NCI-H2081 (cell line): ENCODE measurements at regions not wholly inside any gene's neighbourhood (a gene's known extent, or its start where the extent isn't known, plus 50 kb on each side); places are given as distances from the start of the nearest gene placed in this dataset.
"Not testable (repeated sequence)": the region's sequence is repeated elsewhere in the genome, so short reads cannot be mapped to it uniquely, and the experiment has no call there.

ENCODE experiments used
- DNase-seq, 2 experiments: peaks; one replicate each; lab custom pipeline; 2025; lab: John Stamatoyannopoulos, UW

GRCh38 chr7:123323689-123324088 lies 123.9 kb upstream of the SLC13A1 start:
- no peak for DNase-seq

GRCh38 chr7:123321578-123321977 lies 121.8 kb upstream of the SLC13A1 start:
- not testable (repeated sequence) for DNase-seq

DNA sequence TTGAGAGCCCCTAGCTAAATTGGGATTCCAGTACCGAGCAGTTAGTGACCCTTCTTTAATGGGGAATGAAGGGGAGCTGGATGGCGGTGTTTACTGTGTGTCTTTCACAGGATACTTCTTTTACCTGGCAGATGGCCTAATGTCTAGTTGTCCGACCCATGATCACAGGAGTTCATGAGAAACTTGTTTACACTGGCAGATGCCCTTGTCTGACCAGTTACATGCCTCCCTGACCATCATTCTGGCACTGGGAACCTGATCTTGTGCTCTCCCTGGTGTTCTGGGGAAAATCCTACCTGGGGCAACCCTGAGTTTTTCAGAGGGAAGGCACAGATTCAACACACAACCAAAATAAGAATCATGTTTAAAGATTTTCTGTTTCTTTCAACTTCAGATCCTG lies 120.1 kb upstream of the SLC13A1 start:
- DNase-seq = no peak

DNA sequence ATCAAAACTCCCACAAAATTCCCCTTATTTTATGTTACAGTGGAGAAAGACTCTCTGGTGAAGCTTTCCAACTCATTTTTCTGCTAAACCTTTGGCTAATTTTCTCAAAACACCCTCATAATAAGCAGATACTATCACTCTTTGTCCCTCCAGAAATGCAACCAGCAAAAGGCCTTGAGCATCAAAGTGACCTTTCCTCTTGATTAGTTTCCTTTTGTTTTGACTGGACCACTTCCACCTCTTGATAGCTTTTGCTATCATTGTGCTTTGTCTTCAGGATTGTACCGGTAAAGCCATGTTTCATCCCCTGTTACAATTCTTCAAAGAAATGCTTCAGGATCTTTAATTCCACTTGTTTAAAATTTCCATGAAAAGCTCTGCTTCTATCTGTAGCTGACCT lies 115.1 kb upstream of the SLC13A1 start:
- DNase-seq = no peak

GRCh38 chr7:123308254-123308951 lies 108.6 kb upstream of the SLC13A1 start:
- DNase-seq = no peak

DNA sequence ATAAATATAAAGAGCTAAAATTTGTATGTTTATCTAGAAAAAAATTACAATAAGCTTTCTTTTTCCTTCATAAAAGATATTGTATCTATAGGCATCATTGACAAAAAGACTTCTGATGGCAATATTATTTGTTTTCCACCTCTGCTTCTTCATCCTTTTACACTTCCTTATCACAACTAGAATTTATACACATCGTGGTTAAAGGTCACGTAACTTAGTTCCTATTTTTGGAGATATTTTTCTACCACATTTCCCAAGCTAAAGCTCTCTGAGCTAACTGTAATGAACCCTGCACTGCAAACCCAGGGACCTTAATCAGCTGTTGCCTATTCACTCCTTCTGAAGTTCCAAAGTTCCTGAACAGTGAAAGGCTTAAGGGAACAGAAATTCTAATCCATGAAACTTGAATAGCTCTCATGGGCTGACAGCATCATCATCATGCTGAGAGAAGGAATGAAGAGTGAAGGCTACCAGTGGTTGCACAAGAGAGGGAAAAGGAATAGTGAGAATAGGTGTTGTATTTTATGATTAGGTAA lies 106.1 kb upstream of the SLC13A1 start:
- DNase-seq = no peak

- no peak for DNase-seq
Observed at GRCh38 chr7:123303926-123304325, 104.2 kb upstream of the SLC13A1 start.

GRCh38 chr7:123296965-123297364 lies 97.2 kb upstream of the SLC13A1 start:
- no peak for DNase-seq

- no peak for DNase-seq
Observed at GRCh38 chr7:123293710-123294109, 93.9 kb upstream of the SLC13A1 start.

- no peak for DNase-seq
Observed at GRCh38 chr7:123292227-123292626, 92.5 kb upstream of the SLC13A1 start.

GRCh38 chr7:123289200-123289599 lies 89.4 kb upstream of the SLC13A1 start:
- no peak for DNase-seq

DNA sequence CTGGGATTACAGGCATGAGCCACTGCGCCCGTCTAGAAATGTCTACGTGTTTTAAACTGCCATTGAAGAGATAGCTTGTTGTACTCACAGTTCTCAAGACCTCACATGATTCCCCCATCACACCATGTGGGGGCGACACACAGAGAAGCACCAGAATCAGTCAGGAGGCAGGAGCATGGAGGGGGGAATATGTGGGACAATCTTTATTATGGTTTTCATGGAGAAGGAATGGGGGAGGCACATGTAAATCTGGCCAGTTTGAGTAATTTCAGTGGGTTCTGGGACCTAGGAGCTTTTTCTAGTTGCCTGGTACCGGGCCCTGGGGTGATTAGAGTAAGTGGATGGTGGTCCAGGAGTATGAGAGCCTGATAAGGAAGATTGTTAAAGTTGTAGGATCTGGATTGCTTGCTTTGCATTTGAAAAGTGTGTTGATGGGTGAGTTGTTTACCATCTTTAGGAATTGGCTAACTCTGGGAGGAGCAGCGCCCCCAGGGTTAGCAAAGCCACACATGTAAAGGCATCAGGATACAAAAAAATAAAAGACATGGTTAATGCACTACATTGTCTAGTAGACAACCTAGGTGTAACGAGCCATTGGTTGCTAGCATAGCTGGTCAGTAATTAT lies 85.4 kb upstream of the SLC13A1 start:
- DNase-seq = no peak

- DNase-seq = no peak
Observed at GRCh38 chr7:123283373-123283772, 83.6 kb upstream of the SLC13A1 start.

- no peak for DNase-seq
Observed at GRCh38 chr7:123282181-123282580, 82.4 kb upstream of the SLC13A1 start.

GRCh38 chr7:123279949-123280348 lies 80.2 kb upstream of the SLC13A1 start:
- no peak for DNase-seq

DNA sequence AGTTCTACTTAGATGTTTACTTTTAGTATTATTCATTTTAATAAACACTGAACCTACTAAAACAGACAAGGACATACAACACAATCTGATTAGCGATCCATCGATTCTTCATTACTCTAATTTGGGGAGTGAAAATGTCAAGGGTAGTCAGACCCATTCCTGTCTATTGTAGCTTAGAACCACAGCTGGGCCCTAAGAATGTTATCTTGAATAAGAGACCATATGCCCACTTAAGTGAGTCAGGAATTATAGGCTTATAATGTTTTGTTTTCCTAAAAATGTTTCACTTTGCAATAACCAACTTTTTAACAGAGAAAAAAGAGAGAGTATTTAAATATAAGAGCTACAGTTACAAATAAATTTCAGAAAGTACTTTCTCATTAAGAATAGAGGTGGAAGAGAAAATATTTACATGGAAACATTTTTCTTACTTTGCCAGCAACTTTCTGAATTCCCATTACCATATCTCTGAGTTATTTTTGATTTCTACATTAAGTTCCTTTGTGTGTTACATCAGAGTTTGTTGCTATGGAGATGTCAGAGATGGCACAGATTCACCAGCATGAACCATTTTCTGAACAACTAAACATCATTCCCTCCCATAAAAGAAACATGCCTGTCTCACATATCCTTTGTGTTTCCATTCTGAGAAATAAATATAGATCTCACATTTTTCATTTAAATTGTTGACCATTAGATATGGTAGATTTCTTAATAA lies 75.4 kb upstream of the SLC13A1 start:
- DNase-seq = no peak

GRCh38 chr7:123273185-123273584 lies 73.4 kb upstream of the SLC13A1 start:
- DNase-seq = no peak

DNA sequence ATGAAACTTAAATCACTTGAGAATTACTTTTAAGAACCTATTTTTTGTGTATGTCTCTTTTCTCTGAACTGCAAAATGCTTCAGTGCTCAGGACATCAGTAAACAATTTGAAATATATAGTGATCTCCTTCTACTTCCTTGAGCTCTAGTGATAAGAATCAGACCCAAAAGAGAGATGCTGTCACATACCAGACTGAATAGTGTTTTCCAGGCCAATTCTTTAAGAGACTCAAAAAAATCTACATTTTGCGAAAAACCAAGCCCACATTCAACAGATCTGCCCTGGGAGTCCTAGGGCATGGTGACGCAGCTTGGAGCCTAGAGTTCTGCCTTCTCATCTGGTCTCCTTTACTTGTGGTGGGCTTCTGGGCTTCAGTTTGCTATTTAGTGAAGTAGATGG lies 72.1 kb upstream of the SLC13A1 start:
- DNase-seq = no peak

- DNase-seq = no peak
Observed at GRCh38 chr7:123271231-123271630, 71.5 kb upstream of the SLC13A1 start.

- DNase-seq = no peak
Observed at GRCh38 chr7:123270570-123270969, 70.8 kb upstream of the SLC13A1 start.

DNA sequence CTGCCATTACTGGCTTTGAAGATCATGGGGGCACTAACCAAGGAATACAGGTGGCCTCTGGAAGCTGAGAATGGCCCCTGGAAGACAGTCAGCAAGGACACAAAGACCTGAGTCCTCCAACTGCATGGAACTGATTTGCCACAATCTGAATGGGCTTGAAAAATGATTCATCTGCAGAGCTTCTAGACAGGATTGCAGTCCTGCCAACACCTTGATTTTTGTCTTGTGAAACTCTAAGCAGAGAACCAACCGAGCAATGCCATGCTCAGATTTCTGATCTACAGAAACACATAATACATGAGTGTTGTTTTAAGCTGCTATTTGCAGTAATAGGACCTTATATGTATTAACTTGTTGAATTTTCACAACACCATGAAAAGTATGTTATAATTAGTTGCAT lies 66.1 kb upstream of the SLC13A1 start:
- DNase-seq = no peak

- not testable (repeated sequence) for DNase-seq
Observed at GRCh38 chr7:123264820-123265219, 65.1 kb upstream of the SLC13A1 start.

DNA sequence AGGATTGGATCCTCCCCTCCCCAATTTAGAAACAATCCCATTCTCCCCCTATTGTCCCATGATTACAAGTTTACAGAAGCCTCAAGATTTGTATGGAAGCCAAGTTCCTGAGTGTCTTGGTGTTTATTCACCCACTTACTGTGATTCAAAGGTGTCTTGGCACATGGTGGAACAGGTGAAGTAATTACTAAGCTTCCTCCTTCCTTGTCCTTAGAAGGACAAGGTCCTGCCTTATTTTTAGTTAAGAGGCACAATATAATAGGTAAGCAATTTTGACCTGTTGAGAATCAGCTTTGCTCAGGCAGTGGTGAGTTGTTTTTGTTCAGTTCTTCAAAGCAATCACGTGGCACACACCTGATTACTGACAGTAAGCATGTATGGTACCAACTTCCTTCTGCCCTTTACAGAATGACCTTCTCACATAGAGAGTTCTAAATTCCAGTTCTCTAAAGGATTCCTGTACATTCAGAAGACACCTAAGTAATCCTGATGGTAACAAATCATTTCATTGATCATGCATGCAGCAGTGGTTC lies 60.7 kb upstream of the SLC13A1 start:
- peak in 1 of 2 experiments; percentile 6 for DNase-seq
